ENCODE measurements at regions not wholly inside any gene's neighbourhood (a gene's known extent, or its start where the extent isn't known, plus 50 kb on each side); places are given as distances from the start of the nearest gene placed in this dataset.

- no peak for DNase-seq (ENCODE audit: low spot score)
- Histone ChIP-seq H3K4me3 (ENCODE audit: low read depth, low read length, poor library complexity, severe bottlenecking) (no peak overlapping the region), H3K9me3 (ENCODE audit: low read depth, low read length, poor library complexity, severe bottlenecking) (no peaks in the 10 kb centered on the region), H3K36me3 (ENCODE audit: insufficient read depth, low read length, poor library complexity, severe bottlenecking) (no peaks in the 10 kb centered on the region), H3K27ac (ENCODE audit: low read depth, low read length, poor library complexity, severe bottlenecking) (no peak overlapping the region), H3K27me3 (replicated peaks; ENCODE audit: insufficient read depth, low read depth, low read length, poor library complexity) (no peaks in the 10 kb centered on the region), H3K4me1 (ENCODE audit: insufficient read depth, low read length, poor library complexity, severe bottlenecking) (no peaks in the 10 kb centered on the region)
- no peak for TF ChIP-seq CTCF (conservative IDR thresholded peaks at IDR 0.05; ENCODE audit: low read depth, low read length)
- TF ChIP-seq EZH2 (IDR thresholded peaks at IDR 0.05; ENCODE audit: borderline replicate concordance, low read depth, low read length, poor library complexity, severe bottlenecking), result no peak
- intact Hi-C loops (cut with micrococcal nuclease; ENCODE audit: unreplicated experiment), result no loop called here
- ChIA-PET CTCF (no interaction called here), POLR2A (ENCODE audit: low non-redundant PET) (no interaction called here)
- BruUV-seq (replicated peaks), result no TSS peak
These were observed 323.3 kb downstream of the DIPK2A start for GRCh38 chr3:144294659-144295538.

- Histone ChIP-seq H3K36me3 (ENCODE audit: insufficient read depth, low read length, poor library complexity, severe bottlenecking) (no peaks in the 10 kb centered on the region), H3K4me1 (ENCODE audit: insufficient read depth, low read length, poor library complexity, severe bottlenecking) (no peaks in the 10 kb centered on the region), H3K27ac (ENCODE audit: low read depth, low read length, poor library complexity, severe bottlenecking) (no peak overlapping the region), H3K4me3 (ENCODE audit: low read depth, low read length, poor library complexity, severe bottlenecking) (no peak overlapping the region), H3K9me3 (ENCODE audit: low read depth, low read length, poor library complexity, severe bottlenecking) (no peaks in the 10 kb centered on the region), H3K27me3 (replicated peaks; ENCODE audit: insufficient read depth, low read depth, low read length, poor library complexity) (no peaks in the 10 kb centered on the region)
- DNase-seq (ENCODE audit: low spot score), result no peak
- POLR2A ChIA-PET (ENCODE audit: low non-redundant PET), result no interaction called here
- no peak for TF ChIP-seq CTCF (conservative IDR thresholded peaks at IDR 0.05; ENCODE audit: low read depth, low read length)
- TF ChIP-seq EZH2 (IDR thresholded peaks at IDR 0.05; ENCODE audit: borderline replicate concordance, low read depth, low read length, poor library complexity, severe bottlenecking), result no peak
- intact Hi-C loops (cut with micrococcal nuclease; ENCODE audit: unreplicated experiment), result no loop called here
- CTCF ChIA-PET, result no interaction called here
- no TSS peak for BruUV-seq (replicated peaks)
These were observed 324.0 kb downstream of the DIPK2A start for GRCh38 chr3:144295613-144296012.

GRCh38 chr3:144296808-144297207 is 325.2 kb downstream of the DIPK2A start:
- Histone ChIP-seq H3K9me3 (ENCODE audit: low read depth, low read length, poor library complexity, severe bottlenecking) (no peaks in the 10 kb centered on the region), H3K27ac (ENCODE audit: low read depth, low read length, poor library complexity, severe bottlenecking) (no peak overlapping the region), H3K36me3 (ENCODE audit: insufficient read depth, low read length, poor library complexity, severe bottlenecking) (no peaks in the 10 kb centered on the region), H3K4me3 (ENCODE audit: low read depth, low read length, poor library complexity, severe bottlenecking) (no peak overlapping the region), H3K4me1 (ENCODE audit: insufficient read depth, low read length, poor library complexity, severe bottlenecking) (no peaks in the 10 kb centered on the region), H3K27me3 (replicated peaks; ENCODE audit: insufficient read depth, low read depth, low read length, poor library complexity) (no peaks in the 10 kb centered on the region)
- DNase-seq (ENCODE audit: low spot score), result no peak
- TF ChIP-seq EZH2 (IDR thresholded peaks at IDR 0.05; ENCODE audit: borderline replicate concordance, low read depth, low read length, poor library complexity, severe bottlenecking) (no peak), CTCF (conservative IDR thresholded peaks at IDR 0.05; ENCODE audit: low read depth, low read length) (no peak)
- ChIA-PET CTCF (no interaction called here), POLR2A (ENCODE audit: low non-redundant PET) (no interaction called here)
- no TSS peak for BruUV-seq (replicated peaks)
- intact Hi-C loops (cut with micrococcal nuclease; ENCODE audit: unreplicated experiment), result no loop called here

All from A673 (cell line).